ENCODE measurements at regions not wholly inside any gene's neighbourhood (a gene's known extent, or its start where the extent isn't known, plus 50 kb on each side); places are given as distances from the start of the nearest gene placed in this dataset.

DNA sequence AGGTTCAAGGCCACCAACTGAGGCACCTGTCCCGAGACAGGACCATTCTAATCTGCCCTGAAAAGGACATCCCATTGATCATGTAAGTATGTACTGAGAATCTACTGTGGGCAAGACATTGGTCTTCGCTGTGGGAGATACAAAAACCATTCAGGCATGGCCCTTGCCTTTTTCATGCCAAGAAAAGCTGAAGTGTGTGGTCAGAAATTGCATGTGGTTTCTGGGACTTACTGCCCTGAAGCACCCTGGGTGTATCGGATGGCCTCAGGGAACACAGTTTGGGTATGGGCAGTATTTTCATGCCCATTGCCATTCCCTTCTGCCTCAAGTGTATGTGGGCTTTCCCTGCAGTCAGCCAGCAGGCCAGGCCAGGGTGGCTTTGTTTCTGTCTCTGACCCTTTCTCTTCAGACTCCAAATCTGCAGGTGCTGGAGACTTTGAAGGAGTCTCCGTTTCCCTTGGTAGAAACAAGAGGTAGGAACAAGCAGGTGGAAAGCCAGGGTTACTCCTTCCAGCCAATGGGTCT is 285.7 kb downstream of the ZEB1 start:
- no peak for DNase-seq

DNA sequence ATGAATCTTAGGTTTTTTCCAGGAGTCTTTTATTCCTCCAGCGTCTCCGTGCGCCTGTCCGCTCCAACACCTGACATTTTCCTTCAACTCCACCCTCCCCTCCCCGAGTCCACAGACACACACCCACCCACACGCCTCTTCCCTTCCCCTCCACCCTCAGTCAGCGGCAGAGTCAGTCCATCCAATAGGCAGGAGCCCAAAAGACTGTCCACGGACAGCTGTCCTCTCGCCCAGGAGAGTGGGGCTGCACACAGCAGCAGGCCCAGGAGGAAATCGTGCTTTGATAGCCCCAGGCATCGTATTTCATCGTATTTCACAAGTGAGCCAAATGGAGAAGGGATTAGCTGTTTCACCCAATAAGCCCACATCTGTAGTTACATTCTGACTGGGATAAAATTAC is 285.1 kb downstream of the ZEB1 start:
- DNase-seq: no peak

DNA sequence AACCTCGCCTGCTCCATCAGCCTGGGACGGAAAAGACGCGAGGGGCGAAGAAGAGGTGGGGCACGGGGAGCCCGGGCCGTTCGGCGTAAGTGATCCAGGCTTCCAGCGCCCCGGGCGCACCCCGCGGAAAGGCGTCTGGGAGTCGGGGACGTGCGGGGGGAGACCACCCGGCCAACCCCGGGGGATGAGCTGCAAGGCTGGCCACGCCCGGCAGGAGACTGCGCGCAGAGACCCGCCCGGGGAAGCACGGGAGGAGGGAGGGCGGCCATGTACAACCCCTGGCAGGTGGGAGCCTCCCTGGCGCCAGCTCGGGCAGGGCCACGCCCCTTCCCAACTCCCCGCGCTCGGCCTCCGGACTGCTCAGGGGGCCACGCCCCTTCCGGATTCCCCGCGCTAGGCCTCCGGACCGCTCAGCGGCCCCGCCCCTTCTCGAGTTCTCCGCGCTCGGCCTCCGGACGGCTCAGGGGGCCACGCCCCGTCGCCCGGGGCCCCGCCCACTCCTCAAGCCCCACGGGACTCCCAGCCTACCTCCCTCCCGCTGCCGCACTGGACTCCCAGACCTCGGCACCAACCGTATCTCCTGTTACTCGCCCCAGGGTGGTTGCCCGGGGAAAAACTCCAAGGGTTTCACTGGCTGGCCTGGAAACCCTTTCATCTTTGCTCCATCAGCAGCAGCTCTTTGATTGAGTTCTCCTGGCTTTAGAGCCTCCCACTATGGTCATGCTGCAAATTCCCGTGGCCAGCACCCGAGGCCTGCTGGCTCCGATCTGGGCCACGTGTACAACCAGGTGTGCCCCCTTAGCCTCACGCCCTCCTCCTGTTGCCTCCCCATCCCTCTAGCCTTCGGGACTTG is 284.4 kb downstream of the ZEB1 start:
- DNase-seq: peak; percentile 90

DNA sequence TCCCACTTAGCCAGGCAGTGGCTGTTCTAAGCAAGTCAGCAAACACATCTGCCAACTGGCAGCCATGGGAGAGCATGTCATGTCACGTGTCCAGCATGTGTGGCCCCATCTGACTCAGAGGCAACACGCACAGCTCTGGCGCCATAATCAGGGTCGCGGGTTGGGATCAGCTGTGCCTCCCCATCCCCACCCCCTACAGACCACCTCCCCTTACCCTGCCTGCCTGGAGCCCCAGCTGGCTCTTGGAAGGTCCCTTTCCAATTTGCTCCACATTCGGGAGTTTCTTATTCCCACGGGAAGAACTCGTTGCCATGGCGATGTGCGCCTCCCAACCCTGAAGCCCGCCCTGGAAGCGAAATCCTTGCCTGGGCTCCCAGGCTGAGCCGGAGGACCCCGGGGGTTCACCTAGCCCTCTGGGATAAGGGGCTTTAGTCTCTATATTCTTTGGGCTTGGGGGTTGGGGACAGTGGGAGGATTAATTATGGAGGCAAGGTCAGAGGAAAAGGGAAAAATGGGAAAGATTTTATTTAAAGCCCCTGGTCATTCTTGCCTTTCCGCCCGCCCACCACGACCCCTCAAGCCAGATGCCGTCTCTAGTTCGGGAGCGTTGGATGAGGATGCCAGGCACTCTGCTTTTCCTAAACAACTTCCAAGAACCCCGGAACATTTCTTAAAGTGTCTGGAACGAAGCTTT is 283.7 kb downstream of the ZEB1 start:
- peak; percentile 40 for DNase-seq

DNA sequence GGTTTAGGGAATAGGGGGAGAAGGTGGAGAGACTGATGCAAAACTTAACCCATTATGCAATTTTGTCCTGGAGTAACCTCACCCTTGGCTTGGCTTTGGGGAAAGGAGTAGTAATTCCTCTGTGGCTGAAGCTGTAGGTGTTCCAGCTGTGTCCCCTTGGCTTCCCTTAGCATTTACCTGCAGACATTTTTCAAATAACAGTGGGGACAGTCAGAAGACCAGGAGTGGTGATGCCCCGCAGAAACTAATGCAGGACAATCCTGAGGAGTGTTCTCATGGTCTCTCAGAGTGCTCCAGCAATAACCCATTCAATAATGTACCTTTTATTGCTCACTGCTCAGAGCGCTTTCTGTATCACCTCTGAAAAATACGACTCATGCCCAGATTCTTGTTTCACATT is 282.1 kb downstream of the ZEB1 start:
- no peak for DNase-seq

DNA sequence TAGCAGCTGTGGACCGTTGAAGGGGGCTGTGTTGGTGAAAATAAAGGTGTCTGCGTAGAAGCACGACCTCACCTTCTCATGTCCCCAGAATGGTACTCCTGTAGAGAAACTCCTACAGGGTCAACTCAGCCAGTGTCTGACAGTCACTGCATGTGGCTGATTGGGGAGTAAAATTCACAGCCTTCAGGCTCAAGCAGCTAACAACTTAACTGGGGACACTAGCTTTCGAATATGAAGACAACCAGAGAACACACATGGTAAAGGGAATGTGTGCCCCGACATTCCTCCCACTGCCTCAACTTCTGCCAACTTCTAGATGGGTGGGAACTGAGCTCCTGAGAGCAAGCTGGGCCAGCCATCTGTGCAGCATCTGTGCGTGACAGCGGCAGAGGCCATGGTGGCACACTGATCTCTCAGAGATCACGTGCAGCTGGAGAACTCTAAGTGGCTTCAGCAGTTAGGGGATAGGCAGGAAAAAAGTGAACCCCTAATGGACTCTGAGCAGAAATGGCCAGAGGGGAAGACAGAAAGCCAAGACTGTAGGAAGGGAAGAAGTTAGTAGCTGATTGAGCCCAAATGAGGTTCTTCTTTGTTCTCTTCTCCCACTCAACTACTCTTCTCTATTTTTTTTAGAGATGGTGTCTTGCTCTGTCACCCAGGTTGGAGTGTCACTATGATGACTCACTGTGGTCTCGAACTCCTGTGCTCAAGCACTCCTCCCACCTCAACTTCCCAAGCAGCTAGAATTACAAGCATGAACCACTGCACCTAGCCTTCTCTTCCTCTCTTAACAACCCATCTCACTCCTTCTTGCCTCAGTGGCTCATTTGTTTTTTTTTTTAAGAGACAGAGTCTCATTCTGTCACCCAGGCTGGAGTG is 280.8 kb downstream of the ZEB1 start:
- DNase-seq: no peak

DNA sequence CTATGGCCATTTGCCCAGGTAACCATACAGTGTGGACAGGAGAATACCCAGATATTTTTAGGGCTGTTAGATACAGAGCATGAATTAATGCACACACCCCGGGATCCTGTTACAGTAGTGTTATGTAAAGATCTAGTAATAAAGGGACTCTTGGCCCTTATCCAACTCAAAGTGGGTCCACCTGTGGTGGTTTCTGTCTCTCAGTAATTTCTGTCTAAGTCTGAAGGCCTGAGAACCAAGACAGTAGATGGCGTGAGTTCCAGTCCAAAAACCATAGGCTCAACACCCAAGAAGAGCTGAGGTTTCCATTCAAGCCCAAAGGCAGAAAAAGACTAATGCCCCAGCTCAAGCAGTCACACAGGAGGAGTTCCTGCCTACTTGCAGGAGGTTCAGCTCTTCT is 277.7 kb downstream of the ZEB1 start:
- no peak for DNase-seq

DNA sequence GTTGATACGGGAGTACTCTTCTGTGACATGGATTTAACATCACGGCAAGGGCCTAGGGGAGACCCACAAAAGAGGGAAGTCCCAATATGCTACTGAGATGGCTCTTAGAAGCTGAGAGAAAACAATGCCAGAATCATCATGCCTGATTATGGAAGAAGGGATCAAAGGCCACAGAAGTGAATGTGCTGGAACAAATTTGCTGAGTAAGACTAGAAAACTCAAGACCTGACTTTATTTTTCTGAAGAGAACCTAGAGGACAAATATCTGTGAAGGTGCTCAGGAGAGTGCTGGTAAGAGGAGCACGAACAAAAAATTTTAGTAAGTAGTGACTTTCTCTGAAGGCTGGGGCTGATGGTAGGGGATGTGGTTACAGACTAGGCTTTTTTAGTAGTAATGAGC is 277.0 kb downstream of the ZEB1 start:
- DNase-seq: no peak

DNA sequence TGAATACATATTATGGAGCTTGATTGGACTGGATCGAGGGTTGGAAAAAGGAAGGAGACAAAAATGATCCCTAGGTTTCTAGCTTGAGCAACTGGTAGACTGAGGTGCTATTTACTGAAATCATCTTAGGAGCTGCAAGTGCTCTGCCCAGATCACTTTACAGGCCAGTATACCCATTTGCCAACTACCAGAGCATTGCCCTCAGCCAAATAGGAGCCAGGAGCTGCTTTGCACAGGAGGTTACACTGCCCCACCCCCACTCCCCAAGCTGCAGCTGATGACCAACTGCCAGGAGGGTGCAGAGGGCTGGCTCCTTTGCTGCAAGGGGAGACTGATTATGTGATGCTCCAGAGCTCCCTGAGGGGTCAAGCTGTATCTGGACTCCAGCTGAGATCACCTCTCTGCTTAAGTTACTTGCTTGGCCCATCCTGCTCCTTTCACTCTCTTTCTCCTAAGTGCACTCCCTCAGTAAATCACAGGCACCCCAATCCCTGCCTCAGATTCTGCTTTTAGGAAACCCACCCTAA is 275.4 kb downstream of the ZEB1 start:
- DNase-seq: no peak

DNA sequence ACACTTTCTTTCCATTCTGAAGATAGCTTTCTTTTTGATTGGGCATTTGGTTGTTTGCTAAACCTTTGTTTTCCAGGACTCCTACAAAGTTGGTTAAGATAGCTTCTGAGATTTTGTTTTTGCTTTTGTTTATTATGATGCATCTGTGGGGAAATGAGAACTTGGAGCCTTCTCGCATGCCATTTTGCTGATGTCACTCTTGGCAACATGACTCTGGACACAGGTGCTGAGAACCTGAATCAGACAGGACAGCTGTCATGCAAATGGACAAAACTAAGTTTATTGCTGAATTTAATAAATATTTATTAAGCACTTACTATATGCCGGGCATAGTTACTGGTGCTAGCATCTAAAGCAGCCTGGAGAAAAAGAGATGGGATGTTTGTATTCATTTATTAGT is 274.1 kb downstream of the ZEB1 start:
- no peak for DNase-seq

DNA sequence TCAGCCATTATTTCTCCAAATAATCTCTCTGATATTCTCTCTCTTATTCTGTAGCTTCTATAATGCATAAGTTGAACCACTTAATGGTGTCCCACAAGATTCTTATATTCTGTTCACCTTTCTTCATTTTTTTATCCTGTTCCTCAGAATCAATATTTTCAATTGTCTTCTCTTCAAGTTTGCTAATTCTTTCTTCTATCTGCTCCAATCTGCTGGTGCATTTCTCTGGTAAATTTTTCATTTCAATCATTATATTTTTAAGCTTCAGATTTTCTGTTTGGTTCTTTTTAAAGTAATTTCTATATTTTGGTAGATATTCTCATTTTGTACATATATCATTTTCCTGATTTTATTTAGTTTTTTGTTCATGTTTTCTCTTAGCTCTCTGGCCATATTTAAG is 272.6 kb downstream of the ZEB1 start:
- no peak for DNase-seq

DNA sequence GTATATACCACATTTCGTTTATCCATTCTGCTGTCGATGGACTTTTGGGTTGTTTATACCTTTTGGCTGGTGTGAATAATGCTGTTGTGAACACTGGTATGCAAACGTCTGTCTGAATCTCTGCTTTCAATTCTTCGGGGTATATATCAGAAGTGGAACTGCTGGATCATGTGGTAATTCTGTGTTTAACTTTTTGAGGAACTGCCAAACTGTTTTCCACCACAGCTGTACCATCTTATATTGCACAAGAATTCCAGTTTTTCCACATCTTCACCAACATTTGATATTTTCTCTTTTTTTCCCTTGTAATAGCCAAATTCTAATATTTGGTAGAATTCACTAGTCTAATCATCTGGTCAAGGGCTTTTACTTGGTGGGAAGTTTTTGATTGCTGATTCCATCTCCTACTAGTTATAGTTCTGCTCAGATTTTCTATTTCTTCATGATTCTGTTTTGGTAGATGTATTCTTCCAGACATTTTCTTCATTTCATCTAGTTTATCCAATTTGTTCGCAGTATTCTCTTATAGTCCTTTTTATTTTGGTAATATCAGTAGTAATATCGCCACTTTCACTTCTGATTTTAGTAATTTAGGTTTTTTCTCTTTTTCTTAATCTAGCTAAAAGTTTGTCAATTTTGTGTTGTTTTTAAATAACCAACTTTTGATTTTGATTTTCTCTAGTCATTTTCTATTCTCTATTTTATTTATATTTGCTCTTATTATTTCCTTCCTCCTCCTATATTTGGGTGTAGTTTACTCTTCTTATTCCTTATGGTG is 271.2 kb downstream of the ZEB1 start:
- DNase-seq: no peak

DNA sequence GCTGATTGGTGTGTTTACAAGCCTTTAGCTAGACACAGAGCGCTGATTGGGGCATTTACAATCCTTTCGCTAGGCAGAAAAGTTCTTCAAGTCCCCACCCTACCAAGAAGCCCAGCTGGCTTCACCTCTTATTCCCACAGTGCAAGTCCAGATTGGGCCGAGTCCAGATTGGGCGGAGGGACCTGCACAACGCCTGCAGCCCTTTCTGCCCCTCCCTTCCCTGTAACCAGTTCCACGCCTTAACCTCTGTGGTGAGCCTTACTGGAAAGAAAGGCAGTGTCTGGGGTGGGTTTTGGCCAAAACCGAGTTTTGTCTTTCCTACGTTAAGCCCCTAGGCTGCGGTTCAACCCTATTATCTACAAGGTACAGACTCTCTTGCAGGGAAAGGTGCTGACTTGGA is 268.7 kb downstream of the ZEB1 start:
- no peak for DNase-seq

DNA sequence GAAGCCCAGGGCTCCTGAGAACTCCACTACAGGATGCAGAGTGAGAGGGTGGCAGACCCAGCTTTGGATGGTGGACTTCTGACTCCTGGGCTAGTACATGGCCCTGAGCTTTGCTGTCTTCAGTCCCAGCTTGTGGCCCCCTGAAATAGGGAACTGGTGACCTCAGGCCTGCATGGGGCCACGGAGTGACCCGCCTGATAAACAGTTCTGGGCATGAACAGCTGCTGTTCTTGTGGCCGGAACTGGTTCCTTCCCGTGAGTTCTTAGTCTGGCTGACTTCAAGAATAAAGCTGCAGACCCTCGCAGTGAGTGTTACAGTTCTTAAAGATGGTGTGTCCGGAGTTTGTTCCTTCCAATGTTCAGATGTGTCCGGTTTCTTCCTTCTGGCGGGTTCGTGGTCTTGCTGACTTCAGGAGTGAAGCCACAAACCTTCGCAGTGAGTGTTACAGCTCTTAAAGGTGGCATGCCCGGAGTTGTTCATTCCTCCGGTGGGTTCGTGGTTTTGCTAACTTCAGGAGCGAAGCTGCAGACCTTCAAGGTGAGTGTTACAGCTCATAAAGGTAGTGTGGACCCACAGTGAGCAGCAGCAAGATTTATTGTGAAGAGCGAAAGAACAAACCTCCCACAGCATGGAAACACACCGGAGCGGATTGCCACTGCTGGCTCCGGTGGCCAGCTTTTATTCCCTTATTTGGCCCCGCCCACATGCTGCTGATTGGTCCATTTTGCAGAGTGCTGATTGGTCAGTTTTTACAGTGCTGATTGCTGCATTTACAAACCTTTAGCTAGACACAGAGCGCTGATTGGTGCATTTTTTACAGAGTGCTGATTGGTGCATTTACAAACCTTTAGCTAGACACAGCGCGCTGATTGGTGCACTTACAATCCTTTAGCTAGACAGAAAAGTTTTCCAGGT is 268.0 kb downstream of the ZEB1 start:
- no peak for DNase-seq

DNA sequence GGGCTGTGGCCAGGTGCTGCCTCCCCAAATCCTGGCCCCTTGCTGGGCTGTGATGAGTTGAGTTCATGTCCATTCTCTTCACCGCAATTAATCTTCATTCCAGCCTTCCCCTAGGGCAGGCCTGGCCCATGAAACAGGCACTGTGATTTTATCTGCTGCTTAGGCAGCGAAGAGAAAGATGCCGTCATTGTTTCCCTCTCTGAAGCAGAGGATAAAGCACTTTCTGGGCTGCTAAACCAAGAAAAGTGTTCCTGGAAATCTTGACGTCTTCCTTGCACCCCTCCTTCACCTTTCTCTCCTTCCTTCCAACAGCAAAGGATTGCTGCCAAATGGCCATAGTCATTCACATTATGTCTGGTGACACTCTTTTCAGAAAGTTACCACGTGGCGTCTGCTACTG is 265.9 kb downstream of the ZEB1 start:
- DNase-seq: no peak

DNA sequence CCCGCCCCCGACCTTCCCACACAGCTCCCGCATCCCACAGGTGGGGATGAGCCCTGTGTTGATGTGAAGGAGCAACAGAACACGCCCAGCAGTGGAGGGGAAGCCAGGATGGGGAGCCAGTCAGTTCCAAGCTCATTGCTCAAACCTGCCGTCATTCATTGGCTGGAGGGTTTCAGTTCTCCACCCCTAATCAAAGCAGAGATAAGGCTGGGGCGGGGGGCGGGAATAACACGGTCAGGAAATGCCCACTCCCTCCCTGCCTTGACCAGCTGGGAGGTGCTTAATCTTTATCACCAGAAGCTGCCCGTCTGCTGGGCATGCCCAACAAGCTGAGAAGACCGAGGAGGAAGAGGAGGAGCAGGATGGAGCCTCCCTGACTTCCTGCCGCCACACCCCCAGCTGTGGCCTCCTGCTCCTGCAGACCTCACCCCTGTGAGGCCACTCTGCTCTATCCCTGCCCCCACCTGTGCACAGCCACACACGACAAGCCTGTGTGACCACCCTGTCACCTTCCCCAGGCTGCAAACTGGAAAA is 265.1 kb downstream of the ZEB1 start:
- no peak for DNase-seq

DNA sequence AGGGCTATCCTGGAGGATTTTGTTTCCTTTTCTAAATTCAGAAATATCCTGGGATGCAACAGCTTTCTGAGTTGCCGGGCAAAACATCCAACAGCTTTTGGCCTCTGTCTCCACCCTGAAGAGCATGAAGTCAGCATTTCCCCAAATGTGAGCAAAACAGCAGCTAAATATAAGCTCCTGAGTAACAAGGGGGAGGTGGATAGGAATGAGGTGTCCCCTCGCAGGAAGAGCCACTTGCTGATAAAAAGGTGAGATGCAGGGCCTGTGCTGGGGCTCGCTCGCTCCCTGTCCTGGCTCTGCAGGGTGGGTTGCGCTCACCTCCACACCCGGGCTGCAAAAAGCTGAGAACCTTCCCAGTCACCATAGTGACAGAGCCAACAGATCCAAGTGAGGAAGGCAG is 264.3 kb downstream of the ZEB1 start:
- DNase-seq: no peak

DNA sequence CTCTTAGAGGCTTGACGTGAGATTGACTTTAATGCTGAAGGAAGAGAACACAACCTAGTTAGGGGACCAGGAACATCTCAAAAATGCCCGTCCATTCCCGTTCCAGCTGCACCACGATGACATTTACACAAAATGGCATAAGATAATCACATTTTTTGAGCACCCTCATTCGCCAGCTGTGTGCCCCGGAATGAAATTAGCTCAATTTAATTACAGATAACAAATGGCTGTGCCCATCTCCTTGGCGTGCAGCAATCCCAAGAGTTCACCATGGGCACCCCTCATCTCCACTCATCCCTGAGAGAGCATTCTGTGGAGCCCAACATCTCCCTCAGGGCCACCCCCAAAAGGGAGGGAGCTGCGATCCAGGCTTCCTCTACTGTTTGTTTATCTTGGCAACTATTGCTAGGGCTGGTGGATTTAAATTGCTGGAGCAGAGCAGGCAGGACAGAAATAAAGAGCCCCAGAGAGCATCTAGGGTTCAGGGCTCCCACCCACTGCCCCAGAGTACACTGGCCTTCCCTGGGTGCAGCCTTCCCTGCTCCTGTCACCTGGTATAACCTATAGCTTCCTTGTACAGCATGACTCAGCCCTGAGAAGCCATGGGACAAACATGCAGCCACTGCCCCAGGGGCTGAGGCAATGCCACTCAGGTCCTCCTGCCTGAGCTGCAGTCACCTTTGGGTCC is 263.5 kb downstream of the ZEB1 start:
- DNase-seq: no peak

DNA sequence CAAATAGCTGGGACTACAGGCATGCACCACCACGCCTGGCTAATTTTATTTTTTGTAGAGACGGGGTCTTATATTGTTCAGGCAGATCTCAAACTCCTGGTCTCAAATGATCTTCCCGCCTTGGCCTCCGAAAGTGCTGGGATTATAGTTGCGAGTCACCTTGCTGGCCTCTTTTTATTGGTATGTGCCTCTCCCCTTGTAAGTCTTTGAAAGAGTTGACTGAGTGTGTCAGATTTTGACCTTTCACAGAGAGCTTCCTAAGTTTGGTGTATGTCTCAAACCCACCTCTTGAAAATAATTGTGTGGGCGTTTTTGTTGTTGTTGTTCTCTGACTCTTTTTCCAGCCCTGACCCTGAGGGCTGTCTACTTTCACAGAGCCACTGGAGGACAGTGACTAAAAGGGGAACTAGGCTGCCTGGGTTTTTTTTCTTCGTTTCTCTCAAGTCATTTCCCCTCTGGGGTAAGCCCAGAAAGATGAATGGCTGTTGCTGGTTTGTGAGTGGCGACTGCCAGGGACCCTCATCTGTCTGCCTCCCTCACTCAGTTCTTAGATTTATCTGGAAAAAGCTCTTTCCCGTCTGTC is 262.8 kb downstream of the ZEB1 start:
- no peak for DNase-seq

DNA sequence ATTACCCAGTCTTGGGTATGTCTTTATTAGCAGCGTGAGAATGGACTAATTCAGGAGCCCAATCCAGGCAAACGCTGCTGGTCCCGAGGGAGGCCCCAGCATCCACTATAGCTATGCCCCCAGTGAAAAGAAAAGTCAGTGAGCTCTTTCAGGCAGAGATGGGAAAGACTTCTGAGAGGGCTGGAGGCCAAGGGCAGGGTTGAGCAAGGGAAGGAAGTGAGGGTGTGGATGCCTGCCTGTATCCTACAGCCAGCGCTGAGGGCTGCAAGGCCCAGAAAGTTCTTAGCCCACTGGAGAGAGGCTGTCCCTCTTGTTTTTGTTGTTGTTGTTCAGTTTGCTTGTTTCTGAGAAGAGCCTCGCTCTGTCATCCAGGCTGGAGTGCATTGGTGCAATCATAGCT is 261.6 kb downstream of the ZEB1 start:
- no peak for DNase-seq

Data from NCI-H1092 (cell line).